NOMO-1 treated with DMSO at 0.1 percent for 48 hours (cell line): ENCODE measurements at regions not wholly inside any gene's neighbourhood (a gene's known extent, or its start where the extent isn't known, plus 50 kb on each side); places are given as distances from the start of the nearest gene placed in this dataset.
"Not testable (repeated sequence)": the region's sequence is repeated elsewhere in the genome, so short reads cannot be mapped to it uniquely, and the experiment has no call there.

Experiments
- DNase-seq: peaks from one replicate; lab custom pipeline; 2025; ENCODE audit not compliant: unreplicated experiment; lab: John Stamatoyannopoulos, UW

GRCh38 chr11:64428693-64429092 lies 69.7 kb downstream of the RPS6KA4 start:
- DNase-seq = no peak

- DNase-seq = no peak
These were observed 71.0 kb downstream of the RPS6KA4 start for GRCh38 chr11:64429970-64430369.

- no peak for DNase-seq
These were observed 71.7 kb downstream of the RPS6KA4 start for GRCh38 chr11:64430645-64431044.

GRCh38 chr11:64436000-64436399 lies 77.0 kb downstream of the RPS6KA4 start:
- DNase-seq = no peak

- DNase-seq = no peak
These were observed 78.5 kb downstream of the RPS6KA4 start for GRCh38 chr11:64437426-64437825.

GRCh38 chr11:64438986-64439771 lies 80.2 kb downstream of the RPS6KA4 start:
- no peak for DNase-seq

- DNase-seq = not testable (repeated sequence)
These were observed 81.0 kb downstream of the RPS6KA4 start for GRCh38 chr11:64439772-64440491.

- no peak for DNase-seq
These were observed 82.2 kb downstream of the RPS6KA4 start for GRCh38 chr11:64441127-64441526.

- DNase-seq = no peak
These were observed 84.0 kb downstream of the RPS6KA4 start for GRCh38 chr11:64443001-64443400.

GRCh38 chr11:64444838-64445441 lies 86.0 kb downstream of the RPS6KA4 start:
- DNase-seq = no peak

GRCh38 chr11:64445651-64446050 lies 86.7 kb downstream of the RPS6KA4 start:
- no peak for DNase-seq

- DNase-seq = peak; percentile 97
These were observed 89.1 kb downstream of the RPS6KA4 start for GRCh38 chr11:64447831-64448598.

GRCh38 chr11:64448599-64449380 lies 89.8 kb downstream of the RPS6KA4 start:
- DNase-seq = peak; percentile 85

- peak; percentile 83 for DNase-seq
These were observed 90.6 kb downstream of the RPS6KA4 start for GRCh38 chr11:64449381-64450167.

GRCh38 chr11:64450168-64450560 lies 91.2 kb downstream of the RPS6KA4 start:
- no peak for DNase-seq

- DNase-seq = no peak
These were observed 92.9 kb downstream of the RPS6KA4 start for GRCh38 chr11:64451856-64452255.

- no peak for DNase-seq
These were observed 94.5 kb downstream of the RPS6KA4 start for GRCh38 chr11:64453466-64453865.

- DNase-seq = no peak
These were observed 96.7 kb downstream of the RPS6KA4 start for GRCh38 chr11:64455456-64456261.
